ENCODE measurements at regions not wholly inside any gene's neighbourhood (a gene's known extent, or its start where the extent isn't known, plus 50 kb on each side); places are given as distances from the start of the nearest gene placed in this dataset.

- no peak for DNase-seq (ENCODE audit: low read depth)
- TF ChIP-seq, protein P1, sequence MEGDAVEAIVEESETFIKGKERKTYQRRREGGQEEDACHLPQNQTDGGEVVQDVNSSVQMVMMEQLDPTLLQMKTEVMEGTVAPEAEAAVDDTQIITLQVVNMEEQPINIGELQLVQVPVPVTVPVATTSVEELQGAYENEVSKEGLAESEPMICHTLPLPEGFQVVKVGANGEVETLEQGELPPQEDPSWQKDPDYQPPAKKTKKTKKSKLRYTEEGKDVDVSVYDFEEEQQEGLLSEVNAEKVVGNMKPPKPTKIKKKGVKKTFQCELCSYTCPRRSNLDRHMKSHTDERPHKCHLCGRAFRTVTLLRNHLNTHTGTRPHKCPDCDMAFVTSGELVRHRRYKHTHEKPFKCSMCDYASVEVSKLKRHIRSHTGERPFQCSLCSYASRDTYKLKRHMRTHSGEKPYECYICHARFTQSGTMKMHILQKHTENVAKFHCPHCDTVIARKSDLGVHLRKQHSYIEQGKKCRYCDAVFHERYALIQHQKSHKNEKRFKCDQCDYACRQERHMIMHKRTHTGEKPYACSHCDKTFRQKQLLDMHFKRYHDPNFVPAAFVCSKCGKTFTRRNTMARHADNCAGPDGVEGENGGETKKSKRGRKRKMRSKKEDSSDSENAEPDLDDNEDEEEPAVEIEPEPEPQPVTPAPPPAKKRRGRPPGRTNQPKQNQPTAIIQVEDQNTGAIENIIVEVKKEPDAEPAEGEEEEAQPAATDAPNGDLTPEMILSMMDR (conservative IDR thresholded peaks at IDR 0.05; ENCODE audit: low read depth, low read length), result no peak
- no peak overlapping the region for H3K4me3 ChIP-seq (ENCODE audit: low read depth, low read length)
These were observed 130.1 kb downstream of the P2RY1 start for GRCh38 chr3:152964911-152965609.

DNA sequence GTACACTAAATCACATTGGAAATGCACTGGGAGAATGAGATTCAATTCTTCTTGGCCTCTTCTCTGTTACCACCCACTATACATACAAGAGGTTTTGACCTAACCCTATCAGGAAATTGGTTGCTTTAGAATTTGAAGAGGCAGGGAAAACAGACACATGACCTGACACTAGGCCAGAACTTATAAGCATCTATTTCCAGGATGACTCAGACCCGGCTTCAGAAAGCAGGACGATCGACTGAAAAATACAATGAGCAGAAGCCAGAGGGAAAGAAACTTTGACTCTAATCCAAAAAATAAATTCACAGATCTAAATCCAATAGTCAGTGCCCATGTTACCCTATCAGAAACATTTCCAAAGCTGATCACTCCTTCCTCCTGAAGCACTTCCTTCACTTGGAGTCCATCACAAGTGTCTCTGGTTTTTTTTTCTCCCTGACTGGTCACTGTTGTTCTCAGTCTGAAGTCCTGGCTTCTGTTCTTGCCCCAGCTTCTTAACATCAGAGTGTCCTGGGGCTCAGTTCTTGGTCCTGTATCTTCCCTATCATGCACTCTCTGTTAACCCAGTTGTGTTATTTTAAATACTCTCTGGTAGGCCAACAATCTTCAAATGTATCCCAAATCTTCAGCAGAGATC is 133.6 kb downstream of the P2RY1 start:
- TF ChIP-seq, protein P1 (conservative IDR thresholded peaks at IDR 0.05; ENCODE audit: low read depth, low read length), result no peak
- H3K4me3 ChIP-seq (ENCODE audit: low read depth, low read length), result no peak overlapping the region
- DNase-seq (ENCODE audit: low read depth), result no peak

- TF ChIP-seq, protein P1 (conservative IDR thresholded peaks at IDR 0.05; ENCODE audit: low read depth, low read length), result no peak
- no peak for DNase-seq (ENCODE audit: low read depth)
- H3K4me3 ChIP-seq (ENCODE audit: low read depth, low read length), result no peak overlapping the region
These were observed 134.8 kb downstream of the P2RY1 start for GRCh38 chr3:152969557-152970300.

DNA sequence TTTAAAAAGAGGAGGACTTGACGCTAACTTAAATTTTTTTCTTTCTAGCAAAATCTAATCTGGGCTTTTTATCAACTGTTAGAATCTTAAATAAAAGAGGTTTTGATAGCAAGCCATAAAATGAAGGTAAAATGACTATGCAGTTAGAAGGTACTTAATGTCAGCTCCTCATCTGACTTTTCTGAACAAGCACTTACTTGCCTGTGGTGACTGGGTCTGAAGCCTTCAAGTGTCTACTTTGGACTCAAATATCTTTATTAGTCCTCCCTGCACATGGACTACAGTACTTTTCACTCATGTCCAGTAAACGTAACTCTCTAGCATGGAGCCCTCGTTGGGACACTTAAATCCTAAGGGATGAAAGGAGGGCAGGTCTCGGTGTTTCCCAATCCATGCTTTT is 135.9 kb downstream of the P2RY1 start:
- TF ChIP-seq, protein P1 (conservative IDR thresholded peaks at IDR 0.05; ENCODE audit: low read depth, low read length), result no peak
- no peak for DNase-seq (ENCODE audit: low read depth)
- no peak overlapping the region for H3K4me3 ChIP-seq (ENCODE audit: low read depth, low read length)

DNA sequence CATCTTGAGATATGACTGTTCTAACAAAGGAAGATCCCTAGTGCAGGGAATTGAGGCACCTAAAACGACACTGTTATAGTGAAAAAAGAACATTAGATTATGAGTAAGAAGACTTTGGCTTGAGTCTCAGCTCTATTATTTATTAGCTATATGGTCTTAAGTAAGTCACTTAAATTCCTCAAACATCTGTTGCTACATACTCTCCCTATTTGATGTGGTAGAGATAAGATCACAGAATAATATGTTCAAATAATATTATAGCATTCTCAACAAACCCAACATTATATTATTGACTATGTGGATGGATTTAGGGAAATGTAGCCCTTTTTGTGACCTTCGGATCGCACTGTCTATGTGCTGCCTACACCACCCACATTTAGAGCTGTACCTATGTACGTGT is 136.9 kb downstream of the P2RY1 start:
- TF ChIP-seq, protein P1 (conservative IDR thresholded peaks at IDR 0.05; ENCODE audit: low read depth, low read length), result no peak
- no peak overlapping the region for H3K4me3 ChIP-seq (ENCODE audit: low read depth, low read length)
- DNase-seq (ENCODE audit: low read depth), result no peak

- TF ChIP-seq, protein P1 (conservative IDR thresholded peaks at IDR 0.05; ENCODE audit: low read depth, low read length), result no peak
- no peak overlapping the region for H3K4me3 ChIP-seq (ENCODE audit: low read depth, low read length)
- no peak for DNase-seq (ENCODE audit: low read depth)
These were observed 138.6 kb downstream of the P2RY1 start for GRCh38 chr3:152973575-152973974.
